Mammary epithelial cell (primary cell): ENCODE measurements at regions not wholly inside any gene's neighbourhood (a gene's known extent, or its start where the extent isn't known, plus 50 kb on each side); places are given as distances from the start of the nearest gene placed in this dataset.

ENCODE experiments used
- EZH2 ChIP-seq: IDR thresholded peaks from 2 replicates; pipeline ENCODE4 v1.6.1; 2012; ENCODE audit warnings: low read length, inconsistent platforms, borderline replicate concordance
- TF ChIP-seq, protein P1 (sequence below), 2 donors: IDR thresholded peaks in 1 of 2; conservative IDR thresholded peaks in 1 of 2; 2 replicates each; pipeline ENCODE4 v1.5.1; 2011 to 2012; ENCODE audit warnings: inconsistent platforms in 2 of 2, low read length in 2 of 2, mild to moderate bottlenecking in 2 of 2, control low read depth in 1 of 2, low read depth in 1 of 2; ENCODE audit not compliant: insufficient read depth in 1 of 2; ENCODE audit errors: extremely low read depth in 1 of 2

DNA sequence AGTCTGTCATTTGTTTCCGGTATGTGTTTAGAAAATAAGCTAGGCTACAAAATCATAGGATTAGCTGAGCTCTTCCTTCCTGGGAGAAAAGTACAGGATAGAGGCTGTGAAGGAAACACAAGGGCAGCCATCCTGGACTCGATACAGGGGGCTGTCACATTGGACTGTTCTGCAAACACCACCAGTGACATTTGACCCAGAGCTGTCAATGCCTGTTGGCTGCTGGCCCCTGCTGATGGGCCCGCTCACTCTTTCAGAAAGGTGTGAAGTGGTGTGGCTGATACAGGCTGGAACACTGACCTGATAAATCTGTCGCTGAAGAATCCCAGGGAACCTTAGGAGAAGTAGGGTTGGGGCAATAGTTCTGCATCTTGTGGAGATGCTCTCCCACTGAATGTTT is 183.1 kb downstream of the RHOU start:
- TF ChIP-seq, protein P1, sequence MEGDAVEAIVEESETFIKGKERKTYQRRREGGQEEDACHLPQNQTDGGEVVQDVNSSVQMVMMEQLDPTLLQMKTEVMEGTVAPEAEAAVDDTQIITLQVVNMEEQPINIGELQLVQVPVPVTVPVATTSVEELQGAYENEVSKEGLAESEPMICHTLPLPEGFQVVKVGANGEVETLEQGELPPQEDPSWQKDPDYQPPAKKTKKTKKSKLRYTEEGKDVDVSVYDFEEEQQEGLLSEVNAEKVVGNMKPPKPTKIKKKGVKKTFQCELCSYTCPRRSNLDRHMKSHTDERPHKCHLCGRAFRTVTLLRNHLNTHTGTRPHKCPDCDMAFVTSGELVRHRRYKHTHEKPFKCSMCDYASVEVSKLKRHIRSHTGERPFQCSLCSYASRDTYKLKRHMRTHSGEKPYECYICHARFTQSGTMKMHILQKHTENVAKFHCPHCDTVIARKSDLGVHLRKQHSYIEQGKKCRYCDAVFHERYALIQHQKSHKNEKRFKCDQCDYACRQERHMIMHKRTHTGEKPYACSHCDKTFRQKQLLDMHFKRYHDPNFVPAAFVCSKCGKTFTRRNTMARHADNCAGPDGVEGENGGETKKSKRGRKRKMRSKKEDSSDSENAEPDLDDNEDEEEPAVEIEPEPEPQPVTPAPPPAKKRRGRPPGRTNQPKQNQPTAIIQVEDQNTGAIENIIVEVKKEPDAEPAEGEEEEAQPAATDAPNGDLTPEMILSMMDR (conservative IDR thresholded peaks at IDR 0.05 in 1 of 2, IDR thresholded peaks at IDR 0.05 in 1 of 2; ENCODE audit: extremely low read depth in 1 of 2, insufficient read depth in 1 of 2, low read depth in 1 of 2, low read length in 2 of 2): no peak
- no peak for TF ChIP-seq EZH2
